HG03103 (cell line): ENCODE measurements at regions not wholly inside any gene's neighbourhood (a gene's known extent, or its start where the extent isn't known, plus 50 kb on each side); places are given as distances from the start of the nearest gene placed in this dataset.

Source experiments
- ATAC-seq: cut with Tn5 transposase; IDR thresholded peaks from one replicate; pipeline ENCODE4 v1.9.1; 2021; ENCODE audit warnings: low read depth; ENCODE audit not compliant: unreplicated experiment

GRCh38 chr13:40315416-40316064 is 350.9 kb downstream of the FOXO1 start:
- ATAC-seq = no peak

- no peak for ATAC-seq
These were observed 350.1 kb downstream of the FOXO1 start for GRCh38 chr13:40316301-40316700.

- ATAC-seq = no peak
These were observed 348.5 kb downstream of the FOXO1 start for GRCh38 chr13:40317980-40318327.

GRCh38 chr13:40318366-40318765 is 348.1 kb downstream of the FOXO1 start:
- ATAC-seq = no peak

- no peak for ATAC-seq
These were observed 346.5 kb downstream of the FOXO1 start for GRCh38 chr13:40319699-40320579.

GRCh38 chr13:40328091-40328490 is 338.4 kb downstream of the FOXO1 start:
- ATAC-seq = no peak

GRCh38 chr13:40329781-40330485 is 336.5 kb downstream of the FOXO1 start:
- ATAC-seq = no peak

- ATAC-seq = no peak
These were observed 335.5 kb downstream of the FOXO1 start for GRCh38 chr13:40330950-40331349.

GRCh38 chr13:40331802-40332201 is 334.6 kb downstream of the FOXO1 start:
- ATAC-seq = no peak

GRCh38 chr13:40333226-40333625 is 333.2 kb downstream of the FOXO1 start:
- ATAC-seq = no peak

- no peak for ATAC-seq
These were observed 332.4 kb downstream of the FOXO1 start for GRCh38 chr13:40334031-40334430.

GRCh38 chr13:40334616-40335015 is 331.8 kb downstream of the FOXO1 start:
- ATAC-seq = no peak

- ATAC-seq = no peak
These were observed 329.9 kb downstream of the FOXO1 start for GRCh38 chr13:40336228-40337221.

GRCh38 chr13:40337651-40338050 is 328.8 kb downstream of the FOXO1 start:
- ATAC-seq = no peak

- no peak for ATAC-seq
These were observed 328.2 kb downstream of the FOXO1 start for GRCh38 chr13:40338217-40338616.

GRCh38 chr13:40340368-40341095 is 325.9 kb downstream of the FOXO1 start:
- ATAC-seq = no peak

GRCh38 chr13:40341096-40341471 is 325.4 kb downstream of the FOXO1 start:
- no peak for ATAC-seq

- ATAC-seq = no peak
These were observed 324.9 kb downstream of the FOXO1 start for GRCh38 chr13:40341501-40341900.

GRCh38 chr13:40342461-40342860 is 324.0 kb downstream of the FOXO1 start:
- ATAC-seq = no peak

GRCh38 chr13:40342901-40343300 is 323.5 kb downstream of the FOXO1 start:
- ATAC-seq = no peak
